H1 (cell line): ENCODE measurements at regions not wholly inside any gene's neighbourhood (a gene's known extent, or its start where the extent isn't known, plus 50 kb on each side); places are given as distances from the start of the nearest gene placed in this dataset.

Experiments
- CTCF ChIA-PET: fragments of 300-600 bp; sonication (Branson Sonifier 250); formaldehyde crosslinking; loops from one replicate; lab custom pipeline; 2021; ENCODE audit not compliant: partially characterized antibody; lab: Charles Lee
- POLR2A ChIA-PET: fragments of 300-600 bp; sonication (Branson Sonifier 250); formaldehyde crosslinking; loops from one replicate; lab custom pipeline; 2021; ENCODE audit warnings: inconsistent platforms; ENCODE audit not compliant: partially characterized antibody; lab: Charles Lee
- DNase-seq, 2 experiments: peaks; one replicate each; pipeline versions ENCODE4 v3.0.0 to v3.0.0-alpha.2; 2010 to 2022; ENCODE audit warnings: low spot score in 2 of 2, low read depth in 1 of 2, mixed read lengths in 1 of 2
- FAIRE-seq: peaks from 2 replicates; lab custom pipeline; 2011; peaks lifted over from hg19 to GRCh38; lab: Jason Lieb, UNC
- H2AFZ ChIP-seq: 2 replicates; pipeline ENCODE4 v1.8.1; 2012; ENCODE audit warnings: low read length, inconsistent platforms
- H2AK5ac ChIP-seq: 2 replicates; pipeline ENCODE4 v1.6.1; 2013; ENCODE audit warnings: low read depth, low read length
- H2BK120ac ChIP-seq: replicated peaks from 2 replicates; pipeline ENCODE3; 2013; ENCODE audit warnings: low read depth, low read length, inconsistent platforms
- H2BK12ac ChIP-seq: 2 replicates; pipeline ENCODE4 v1.6.1; 2013; ENCODE audit warnings: low read depth, low read length
- H2BK15ac ChIP-seq: 2 replicates; pipeline ENCODE4 v1.6.1; 2013; ENCODE audit warnings: low read length
- H2BK20ac ChIP-seq: 2 replicates; pipeline ENCODE4 v1.6.1; 2013; ENCODE audit warnings: low read length
- H2BK5ac ChIP-seq: 2 replicates; pipeline ENCODE4 v1.6.1; 2013; ENCODE audit warnings: low read depth, low read length
- H3K14ac ChIP-seq: 2 replicates; pipeline ENCODE4 v1.6.1; 2013; ENCODE audit warnings: inconsistent platforms; ENCODE audit not compliant: insufficient read length
- H3K18ac ChIP-seq: 2 replicates; pipeline ENCODE4 v1.6.1; 2013; ENCODE audit warnings: low read length; ENCODE audit errors: extremely low read depth
- H3K23ac ChIP-seq: 2 replicates; pipeline ENCODE4 v1.6.1; 2013; ENCODE audit warnings: inconsistent platforms; ENCODE audit not compliant: insufficient read length
- H3K23me2 ChIP-seq: 2 replicates; pipeline ENCODE4 v1.6.1; 2013; ENCODE audit warnings: low read depth, low read length
- H3K27ac ChIP-seq: 2 replicates; pipeline ENCODE4 v1.6.1; 2011; ENCODE audit warnings: low read depth, low read length, inconsistent platforms
- H3K27me3 ChIP-seq, 4 experiments: replicated peaks in 1 of 4; 1 replicate in 1 of 4; 2 replicates in 3 of 4; pipeline versions ENCODE4 v1.6.1 to v1.8.1; 2011 to 2013; ENCODE audit warnings: low read length in 3 of 4, mild to moderate bottlenecking in 3 of 4, inconsistent platforms in 2 of 4, mixed read lengths in 2 of 4, moderate library complexity in 1 of 4; ENCODE audit not compliant: control insufficient read depth in 3 of 4, insufficient read depth in 3 of 4; ENCODE audit errors: extremely low read depth in 1 of 4
- H3K36me3 ChIP-seq, 4 experiments: 2 replicates each; pipeline versions ENCODE4 v1.6.1 to v1.8.1; 2011 to 2013; ENCODE audit warnings: mild to moderate bottlenecking in 4 of 4, low read length in 3 of 4, moderate library complexity in 2 of 4, control low read depth in 1 of 4, inconsistent platforms in 1 of 4; ENCODE audit not compliant: insufficient read depth in 4 of 4, control insufficient read depth in 2 of 4
- H3K4ac ChIP-seq: replicated peaks from 2 replicates; pipeline ENCODE3; 2013; ENCODE audit warnings: low read length, low read depth, mixed read lengths, inconsistent platforms; ENCODE audit not compliant: insufficient read length
- H3K4me1 ChIP-seq, 4 experiments: replicated peaks in 1 of 4; 1 replicate in 1 of 4; 2 replicates in 3 of 4; pipeline versions ENCODE4 v1.6.1 to v1.8.1; 2011 to 2013; ENCODE audit warnings: low read length in 3 of 4, inconsistent platforms in 2 of 4, mixed read lengths in 1 of 4; ENCODE audit not compliant: insufficient read depth in 4 of 4, control insufficient read depth in 3 of 4
- H3K4me2 ChIP-seq, 2 experiments: 2 replicates each; pipeline versions ENCODE4 v1.6.1 to v1.8.1; 2011 to 2013; ENCODE audit warnings: low read depth in 2 of 2, low read length in 2 of 2, control low read depth in 1 of 2, inconsistent platforms in 1 of 2, mild to moderate bottlenecking in 1 of 2; ENCODE audit not compliant: insufficient read depth in 1 of 2
- H3K4me3 ChIP-seq, 4 experiments: fragments of 200-600, 300-600 bp in 1 of 4; sonication (generic), shearing (Covaris generic), sonication (Bioruptor Twin) in 1 of 4; 2 replicates each; pipeline versions ENCODE4 v1.5.1 to v1.8.1; 2011 to 2016; ENCODE audit warnings: low read length in 4 of 4, low read depth in 3 of 4, control low read depth in 2 of 4, inconsistent platforms in 2 of 4, mild to moderate bottlenecking in 2 of 4, mixed read lengths in 1 of 4, moderate library complexity in 1 of 4; ENCODE audit not compliant: insufficient read depth in 2 of 4; ENCODE audit errors: extremely low read depth in 1 of 4
- H3K56ac ChIP-seq: replicated peaks from 2 replicates; pipeline ENCODE3; 2013; ENCODE audit warnings: low read depth, mild to moderate bottlenecking, mixed read lengths, low read length, inconsistent platforms; ENCODE audit not compliant: insufficient read length
- H3K79me1 ChIP-seq: 2 replicates; pipeline ENCODE4 v1.6.1; 2013; ENCODE audit warnings: low read depth, low read length, control low read depth
- H3K79me2 ChIP-seq, 2 experiments: 2 replicates each; pipeline versions ENCODE4 v1.6.1 to v1.8.1; 2012 to 2013; ENCODE audit warnings: low read length in 2 of 2, mild to moderate bottlenecking in 2 of 2, inconsistent platforms in 1 of 2; ENCODE audit not compliant: insufficient read depth in 2 of 2, control insufficient read depth in 1 of 2
- H3K9ac ChIP-seq, 4 experiments: replicated peaks in 1 of 4; 1 replicate in 1 of 4; 2 replicates in 3 of 4; pipeline versions ENCODE4 v1.6.1 to v1.8.1; 2011 to 2013; ENCODE audit warnings: low read depth in 3 of 4, low read length in 3 of 4, control low read depth in 2 of 4, mild to moderate bottlenecking in 2 of 4, moderate library complexity in 2 of 4, inconsistent platforms in 1 of 4; ENCODE audit errors: extremely low read depth in 1 of 4
- H3K9me3 ChIP-seq, 2 experiments: 2 replicates each; pipeline versions ENCODE4 v1.6.1 to v1.8.1; 2012 to 2013; ENCODE audit warnings: mild to moderate bottlenecking in 2 of 2, moderate library complexity in 2 of 2, control low read depth in 1 of 2, inconsistent platforms in 1 of 2, low read depth in 1 of 2, low read length in 1 of 2, mixed read lengths in 1 of 2; ENCODE audit not compliant: insufficient read depth in 2 of 2
- H4K20me1 ChIP-seq, 2 experiments: replicated peaks in 1 of 2; 2 replicates each; pipeline versions ENCODE3 to v1.8.1; 2011 to 2013; ENCODE audit warnings: inconsistent platforms in 2 of 2, low read length in 2 of 2, mild to moderate bottlenecking in 1 of 2; ENCODE audit not compliant: insufficient read depth in 2 of 2, control insufficient read depth in 1 of 2
- H4K5ac ChIP-seq: 2 replicates; pipeline ENCODE4 v1.6.1; 2013; ENCODE audit warnings: low read length, low read depth, mixed read lengths, inconsistent platforms; ENCODE audit not compliant: insufficient read length
- H4K8ac ChIP-seq: 2 replicates; pipeline ENCODE4 v1.8.0; 2013; ENCODE audit warnings: mild to moderate bottlenecking, moderate library complexity, low read length, inconsistent platforms; ENCODE audit not compliant: insufficient read depth; ENCODE audit errors: extremely low read depth
- H4K91ac ChIP-seq: replicated peaks from 2 replicates; pipeline ENCODE3; 2013; ENCODE audit warnings: low read length, mixed read lengths, inconsistent platforms; ENCODE audit not compliant: insufficient read length
- BRCA1 ChIP-seq: IDR thresholded peaks from 2 replicates; pipeline ENCODE4 v1.6.1; 2012; ENCODE audit warnings: low read depth, low read length, improper control_type of control experiment
- CTBP2 ChIP-seq: IDR thresholded peaks from 2 replicates; pipeline ENCODE4 v1.7.0; 2011; ENCODE audit warnings: borderline replicate concordance, mild to moderate bottlenecking, moderate library complexity, mixed read lengths, low read length; ENCODE audit not compliant: insufficient read depth, insufficient read length
- GTF2F1 ChIP-seq: IDR thresholded peaks from 2 replicates; pipeline ENCODE4 v1.6.1; 2012; ENCODE audit warnings: low read depth, low read length, improper control_type of control experiment, borderline replicate concordance
- JUND ChIP-seq: IDR thresholded peaks from 2 replicates; pipeline ENCODE4 v1.6.1; 2011; ENCODE audit warnings: mild to moderate bottlenecking, improper control_type of control experiment, low read length
- KDM1A ChIP-seq: fragments of 200-600, 300-600 bp; sonication (generic); IDR thresholded peaks from 2 replicates; pipeline ENCODE4 v1.7.1; 2016; ENCODE audit warnings: mild to moderate bottlenecking, low read length, borderline replicate concordance
- KDM5A ChIP-seq: fragments of 200-600 bp; IDR thresholded peaks from 2 replicates; pipeline ENCODE4 v1.7.1; 2012; ENCODE audit warnings: mild to moderate bottlenecking, low read length, inconsistent platforms, mixed read lengths
- POLR2A ChIP-seq, 2 experiments: IDR thresholded peaks; 1 replicate in 1 of 2; 2 replicates in 1 of 2; pipeline ENCODE4 v1.6.1; 2011; ENCODE audit warnings: low read depth in 2 of 2, low read length in 2 of 2, mild to moderate bottlenecking in 2 of 2; ENCODE audit errors: control extremely low read depth in 1 of 2
- POLR2AphosphoS5 ChIP-seq: IDR thresholded peaks from 2 replicates; pipeline ENCODE4 v1.6.1; 2011; ENCODE audit warnings: low read depth, low read length
- SIRT6 ChIP-seq: IDR thresholded peaks from one replicate; pipeline ENCODE4 v1.7.1; 2012; ENCODE audit warnings: low read length, inconsistent platforms
- TAF1 ChIP-seq: IDR thresholded peaks from 2 replicates; pipeline ENCODE4 v1.6.1; 2011; ENCODE audit warnings: mild to moderate bottlenecking, low read depth, low read length
- TEAD4 ChIP-seq: IDR thresholded peaks from 2 replicates; pipeline ENCODE4 v1.6.1; 2012; ENCODE audit warnings: low read depth, low read length, inconsistent platforms, mixed read lengths
- YY1 ChIP-seq: IDR thresholded peaks from 2 replicates; pipeline ENCODE4 v1.6.1; 2011; ENCODE audit warnings: low read depth, mild to moderate bottlenecking, low read length
- WGBS, 2 experiments: shearing (Covaris generic) in 1 of 2; methylation state at CpG; one replicate each; pipeline versions ENCODE4 v1.1.6 to v1.1.7; 2013 to 2015; ENCODE audit warnings: low lambda C conversion rate in 2 of 2, mixed read lengths in 2 of 2, inconsistent platforms in 1 of 2, low coverage in 1 of 2, missing lambda C conversion rate in 1 of 2; ENCODE audit not compliant: insufficient replicate concordance in 2 of 2, insufficient coverage in 1 of 2, insufficient read length in 1 of 2; ENCODE audit errors: extremely low coverage in 1 of 2, missing lambda C conversion rate in 1 of 2; 5-methylcytosine and 5-hydroxymethylcytosine counted together
- TF ChIP-seq, protein P1 (sequence below): IDR thresholded peaks from 2 replicates; pipeline ENCODE4 v1.6.1; 2011; ENCODE audit warnings: low read depth, mild to moderate bottlenecking, low read length; ENCODE audit not compliant: insufficient read depth

GRCh38 chr18:77393519-77393918 is 143.9 kb downstream of the GALR1 start:
- Histone ChIP-seq H3K14ac (no peak overlapping the region), H2AK5ac (no peak overlapping the region), H3K56ac (no peak overlapping the region), H4K91ac (no peak overlapping the region), H2BK120ac (no peak overlapping the region), H3K27me3 (no peaks in the 10 kb centered on the region), H3K79me2 (no peaks in the 10 kb centered on the region), H3K9ac (no peak overlapping the region), H3K4ac (no peak overlapping the region), H3K4me1 (no peaks in the 10 kb centered on the region), H3K79me1 (no peaks in the 10 kb centered on the region), H2BK12ac (no peak overlapping the region), H3K23me2 (no peaks in the 10 kb centered on the region), H2BK20ac (no peak overlapping the region), H3K18ac (no peak overlapping the region), H3K9me3 (peaks cover 0 to 8% of the 10 kb centered on the region in 2 experiments; a peak in 2 of 4 replicates), H3K27ac (no peak overlapping the region), H4K5ac (no peak overlapping the region), H3K4me3 (no peak overlapping the region), H4K8ac (no peak overlapping the region), H3K36me3 (no peaks in the 10 kb centered on the region; a peak in 1 of 8 replicates), H2BK15ac (no peak overlapping the region), H3K23ac (no peak overlapping the region), H2AFZ (no peak overlapping the region), H3K4me2 (no peak overlapping the region), H4K20me1 (no peaks in the 10 kb centered on the region), H2BK5ac (no peak overlapping the region)
- POLR2A ChIA-PET = no interaction called here
- FAIRE-seq = no peak
- CTCF ChIA-PET = no interaction called here
- no peak for DNase-seq
- WGBS, 2 experiments = 94% methylated on average over 5 of the region's 5 CpGs; no CpG with 5 or more reads in 1 of the 2 experiments
- TF ChIP-seq CTBP2 (no peak), KDM1A (no peak), YY1 (no peak), SIRT6 (no peak), JUND (no peak), GTF2F1 (no peak), TEAD4 (no peak), TAF1 (no peak), POLR2AphosphoS5 (no peak), POLR2A (IDR thresholded peaks at IDR 0.05; ENCODE audit: control extremely low read depth in 1 of 2, low read depth in 2 of 2, low read length in 2 of 2) (no peak), KDM5A (no peak), BRCA1 (no peak)
- TF ChIP-seq, protein P1, sequence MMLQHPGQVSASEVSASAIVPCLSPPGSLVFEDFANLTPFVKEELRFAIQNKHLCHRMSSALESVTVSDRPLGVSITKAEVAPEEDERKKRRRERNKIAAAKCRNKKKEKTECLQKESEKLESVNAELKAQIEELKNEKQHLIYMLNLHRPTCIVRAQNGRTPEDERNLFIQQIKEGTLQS = no peak
